ENCODE measurements at regions not wholly inside any gene's neighbourhood (a gene's known extent, or its start where the extent isn't known, plus 50 kb on each side); places are given as distances from the start of the nearest gene placed in this dataset.

DNA sequence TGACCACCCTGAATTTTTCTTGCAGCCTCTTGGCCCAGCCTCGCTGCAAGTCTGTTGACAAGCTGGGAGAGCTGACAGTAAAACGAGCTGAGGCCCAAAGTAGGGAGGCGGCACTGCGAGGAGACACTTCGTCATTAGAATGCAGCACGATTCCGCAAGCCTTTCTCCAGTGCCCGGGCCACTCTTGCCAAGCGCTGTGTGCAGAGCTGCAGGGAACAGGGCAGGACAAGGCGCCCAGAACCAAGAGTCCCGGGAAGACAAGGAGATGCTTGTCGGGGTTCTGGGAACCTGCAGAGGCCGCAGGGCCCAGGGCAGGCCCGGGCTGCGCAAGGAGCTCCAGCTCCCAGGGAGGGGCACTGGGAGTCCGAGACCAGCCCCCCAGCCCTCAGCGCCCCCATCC lies 187.1 kb downstream of the BCOR start:
- DNase-seq: no peak

DNA sequence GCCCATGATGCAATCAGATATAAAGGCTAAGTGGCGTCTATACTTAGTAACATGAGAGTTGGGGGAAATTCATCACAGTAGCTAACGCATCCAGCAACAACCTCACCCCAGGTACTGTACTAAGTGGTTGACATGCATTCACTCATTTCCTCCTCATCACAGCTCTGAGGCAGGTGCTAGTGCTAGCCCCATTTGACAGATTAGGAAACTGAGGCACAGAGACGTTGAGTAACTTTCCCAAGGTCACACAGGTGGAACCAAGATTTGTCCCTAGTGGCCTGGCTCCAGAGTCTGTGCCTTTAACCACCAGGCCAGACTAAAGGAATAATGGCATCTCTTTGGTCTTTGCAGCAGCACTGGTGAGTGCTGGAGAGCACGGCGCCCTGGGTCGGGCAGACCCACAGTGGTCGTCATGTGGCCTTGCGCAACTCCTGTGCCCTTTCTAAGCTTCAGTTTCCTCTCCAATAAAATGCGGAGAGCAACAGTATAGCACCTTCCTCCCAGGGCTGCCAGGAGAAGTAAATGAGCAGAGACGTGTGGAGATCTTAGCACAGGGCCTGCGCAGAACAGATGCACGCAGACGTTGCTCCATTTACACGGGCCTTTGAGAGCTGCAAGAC lies 186.4 kb downstream of the BCOR start:
- DNase-seq: no peak

DNA sequence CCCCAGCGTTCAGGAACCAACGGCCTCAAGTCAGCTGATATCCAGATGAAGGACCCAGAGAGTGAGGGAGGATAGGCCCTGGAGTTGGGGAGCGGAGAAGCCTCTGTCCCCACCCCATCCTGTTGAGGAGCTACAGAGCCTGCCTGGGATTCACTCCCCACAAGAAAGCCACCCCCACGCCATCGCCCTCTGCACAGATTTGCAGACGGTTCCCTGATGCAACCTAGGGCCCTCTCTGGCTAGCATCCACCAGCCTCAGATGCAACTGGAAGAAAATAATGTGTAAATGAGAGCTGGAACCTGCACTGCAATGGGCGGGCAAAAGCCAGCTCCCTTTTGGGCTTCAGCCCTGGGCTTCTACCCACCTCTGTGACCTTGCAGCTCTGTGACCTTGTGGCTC lies 185.6 kb downstream of the BCOR start:
- DNase-seq: no peak

DNA sequence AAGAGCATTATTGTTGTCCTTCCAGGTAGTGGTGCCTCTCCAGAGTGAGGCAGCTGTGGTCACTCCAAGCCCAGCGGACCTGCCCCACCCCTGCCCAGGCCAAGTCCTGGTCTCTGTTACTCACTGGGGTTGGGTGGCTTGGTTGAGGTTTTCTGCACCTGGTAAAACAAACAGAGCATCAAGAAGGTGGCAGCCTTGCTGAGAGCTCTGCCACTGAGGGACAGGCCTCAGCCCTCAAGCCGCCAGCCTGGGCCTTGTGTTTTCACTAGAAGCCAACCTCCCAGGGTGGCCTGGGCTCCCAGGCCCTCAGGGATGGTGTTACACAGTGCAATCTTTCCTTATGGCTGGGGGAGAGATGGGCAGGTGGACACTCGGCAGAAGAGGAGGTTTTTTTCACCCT lies 182.7 kb downstream of the BCOR start:
- no peak for DNase-seq

DNA sequence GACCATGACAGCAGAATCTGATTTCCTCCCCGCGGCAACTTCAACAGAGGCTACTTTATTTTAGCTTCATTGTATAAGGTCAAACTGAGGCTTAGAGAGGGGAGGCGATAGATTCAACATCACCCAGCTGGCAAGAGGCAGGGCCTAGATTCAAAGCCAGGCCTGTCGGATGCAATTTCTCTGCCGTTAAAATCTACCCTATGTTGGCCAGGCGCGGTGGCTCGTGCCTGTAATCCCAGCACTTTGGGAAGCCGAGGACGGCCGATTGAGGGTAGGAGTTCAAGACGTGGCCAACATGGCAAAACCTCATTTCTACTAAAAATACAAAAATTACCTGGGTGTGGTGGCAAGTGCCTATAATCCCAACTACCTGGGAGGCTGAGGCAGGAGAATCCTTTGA lies 182.2 kb downstream of the BCOR start:
- DNase-seq: no peak

DNA sequence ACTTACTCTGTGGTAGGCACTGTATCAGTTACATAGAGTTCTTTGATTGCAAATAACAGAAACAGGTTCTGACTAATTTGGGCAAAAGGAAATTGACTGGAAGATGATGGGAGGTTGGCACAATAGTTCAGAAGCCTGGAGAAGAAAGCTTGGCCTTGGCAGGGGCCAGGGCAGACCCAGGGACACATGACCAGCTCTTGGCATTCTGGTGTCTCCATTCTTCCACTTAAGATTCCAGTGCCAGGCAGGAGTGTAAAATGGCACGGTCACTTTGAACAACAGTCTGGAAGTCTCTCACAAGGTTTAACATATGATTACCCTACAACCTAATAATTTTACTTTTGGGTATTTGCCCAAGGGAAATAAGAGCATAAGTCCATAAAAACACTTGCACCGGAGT lies 175.9 kb downstream of the BCOR start:
- no peak for DNase-seq

DNA sequence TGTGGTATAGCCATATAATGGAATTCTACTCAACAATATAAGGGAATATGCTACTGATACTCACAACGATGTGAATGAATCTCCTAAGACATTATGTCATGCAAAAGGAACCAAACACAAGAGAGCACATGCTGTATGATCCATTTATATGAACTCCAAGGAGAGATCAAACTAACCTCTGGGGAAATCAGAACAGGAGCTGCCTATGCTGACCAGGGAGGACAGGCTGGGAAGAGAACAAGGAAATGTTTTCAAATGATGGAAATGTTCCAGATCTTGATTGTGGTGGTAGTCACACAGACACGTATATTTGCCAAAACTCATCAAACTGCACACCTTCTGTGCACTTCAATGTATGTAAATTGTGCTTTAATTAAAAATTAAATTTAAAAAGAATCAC lies 175.3 kb downstream of the BCOR start:
- no peak for DNase-seq

DNA sequence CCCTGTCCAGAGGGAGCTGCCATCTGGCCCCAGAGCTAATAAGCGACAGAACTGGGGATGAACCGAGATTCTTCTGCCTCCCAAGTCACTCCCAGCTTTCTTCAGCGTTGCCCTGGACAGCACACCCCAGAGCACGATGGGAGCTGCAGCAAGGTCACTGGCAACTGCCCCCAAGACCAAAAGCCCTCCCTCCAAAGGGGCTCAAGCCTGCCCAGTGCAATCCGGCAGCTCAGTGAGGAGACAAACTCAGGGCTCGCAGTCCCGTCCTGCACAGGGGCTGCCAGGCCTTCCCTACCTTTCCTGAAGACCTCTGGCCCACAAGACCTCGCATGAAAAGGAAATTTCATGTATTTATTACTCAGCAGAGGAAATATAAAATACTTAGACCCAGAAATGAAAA lies 174.8 kb downstream of the BCOR start:
- no peak for DNase-seq

DNA sequence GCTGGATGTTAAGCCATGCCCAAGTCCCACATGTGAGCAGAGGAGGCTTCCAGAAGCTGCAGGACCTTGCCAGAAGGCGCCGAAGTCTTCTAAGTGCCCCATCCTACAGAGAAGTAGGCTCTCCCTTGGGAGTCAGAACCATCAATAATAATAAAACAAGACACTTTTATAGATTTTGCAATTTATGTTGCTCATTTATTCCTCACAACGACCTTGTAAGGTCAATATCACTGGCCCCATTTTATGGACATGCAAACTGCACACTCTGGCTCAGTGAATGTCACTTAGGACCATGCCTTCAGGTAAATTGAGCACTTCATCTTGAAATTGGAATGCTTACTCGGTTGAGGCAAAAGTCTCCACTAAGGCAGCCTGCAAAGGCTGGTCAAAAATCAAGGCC lies 170.4 kb downstream of the BCOR start:
- no peak for DNase-seq

DNA sequence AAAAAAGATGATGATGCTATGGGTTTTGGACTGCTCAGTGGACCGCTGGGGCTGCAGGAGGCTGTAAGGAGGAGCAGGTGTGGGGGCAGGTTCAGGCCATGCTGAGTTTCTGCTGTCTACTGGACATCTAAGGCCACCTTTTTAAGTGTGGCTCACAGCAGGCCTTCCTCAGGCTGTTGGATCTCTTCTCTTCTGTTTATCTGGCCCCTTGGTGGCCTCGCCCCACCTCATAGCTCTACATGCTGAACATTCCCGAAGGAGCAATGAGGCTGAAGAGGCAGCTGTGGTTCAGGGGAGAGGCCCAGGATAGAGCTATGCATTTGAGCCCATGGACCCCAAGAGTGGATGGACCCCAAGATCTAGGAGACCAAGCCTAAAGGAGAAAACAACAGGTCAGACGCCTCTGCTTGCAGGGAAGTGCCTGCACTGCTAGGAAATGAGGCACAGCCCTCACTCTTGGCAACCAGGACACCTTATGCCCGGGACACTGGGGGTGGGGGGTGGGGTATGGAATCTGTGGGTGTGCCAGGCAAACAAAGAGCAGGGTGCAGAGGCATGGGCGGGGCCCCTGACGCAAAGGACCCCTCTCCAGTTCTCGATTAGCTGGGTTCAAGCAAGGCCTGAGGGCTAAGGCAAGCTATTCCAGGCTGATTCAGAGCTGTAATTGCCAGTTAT lies 168.9 kb downstream of the BCOR start:
- no peak for DNase-seq

DNA sequence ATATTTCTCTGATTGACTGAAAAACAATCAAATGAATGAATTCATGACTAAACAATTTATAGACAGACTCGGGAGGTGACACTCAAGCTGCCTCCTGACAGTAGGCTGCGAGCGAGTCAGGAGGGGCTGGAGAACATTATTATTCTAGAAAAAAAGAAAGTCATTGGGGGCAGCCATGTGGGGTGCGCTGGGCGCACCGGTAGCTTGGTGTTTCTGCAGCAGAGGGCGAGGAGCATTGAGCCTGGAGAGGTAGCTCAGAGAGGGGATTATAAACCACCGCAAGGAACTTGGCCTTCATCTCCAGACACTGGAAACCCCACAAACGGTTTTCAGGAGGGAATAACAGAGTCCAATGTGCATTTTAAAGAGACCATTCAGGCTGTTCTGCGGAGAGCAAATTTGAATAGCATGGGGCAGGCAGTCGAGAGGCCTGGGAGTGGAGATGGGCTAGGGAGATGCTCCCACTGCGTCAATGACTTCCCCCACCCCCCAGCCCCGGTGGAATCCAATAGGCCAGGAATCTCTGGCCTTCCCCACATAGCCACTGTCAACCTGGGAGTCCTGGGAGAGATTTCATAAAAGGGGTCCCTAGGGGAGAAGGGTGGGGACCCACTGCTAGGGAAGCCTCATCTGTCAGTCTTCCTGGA lies 168.3 kb downstream of the BCOR start:
- no peak for DNase-seq

DNA sequence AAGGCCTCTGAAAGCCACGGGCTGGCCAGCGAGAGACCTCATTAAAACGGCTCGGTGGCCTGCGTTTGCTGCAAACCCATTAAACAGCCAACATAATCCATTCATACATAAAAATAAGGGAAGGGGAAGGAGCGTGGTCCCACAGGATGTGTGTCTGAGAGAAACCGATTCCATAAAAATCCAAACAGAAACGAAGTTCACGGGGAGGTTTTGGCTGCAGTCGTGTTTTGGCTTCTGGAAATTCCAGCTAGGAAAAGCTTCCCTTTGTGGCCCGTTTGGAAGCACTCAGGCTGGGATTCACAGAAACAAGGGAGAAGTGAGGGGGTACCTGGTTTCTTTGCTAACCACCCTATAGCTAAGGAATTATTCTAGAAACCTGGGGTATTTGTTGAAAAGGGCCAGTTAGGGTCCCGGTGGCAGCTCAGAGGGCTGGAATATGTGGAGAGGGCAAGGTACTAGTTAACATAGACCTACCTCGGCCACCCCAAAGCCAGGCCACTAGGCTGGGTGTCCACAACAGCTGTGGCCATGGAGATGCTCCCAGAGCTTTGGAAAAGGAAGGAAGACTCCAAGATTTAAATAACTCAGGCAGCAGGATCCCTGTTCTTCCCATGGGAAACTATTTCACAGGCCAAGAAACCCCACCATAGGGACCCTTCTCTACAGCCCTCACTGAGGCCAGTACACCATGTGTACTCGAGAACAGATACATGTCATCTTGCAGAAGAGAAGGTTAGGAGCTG lies 166.8 kb downstream of the BCOR start:
- DNase-seq: no peak

DNA sequence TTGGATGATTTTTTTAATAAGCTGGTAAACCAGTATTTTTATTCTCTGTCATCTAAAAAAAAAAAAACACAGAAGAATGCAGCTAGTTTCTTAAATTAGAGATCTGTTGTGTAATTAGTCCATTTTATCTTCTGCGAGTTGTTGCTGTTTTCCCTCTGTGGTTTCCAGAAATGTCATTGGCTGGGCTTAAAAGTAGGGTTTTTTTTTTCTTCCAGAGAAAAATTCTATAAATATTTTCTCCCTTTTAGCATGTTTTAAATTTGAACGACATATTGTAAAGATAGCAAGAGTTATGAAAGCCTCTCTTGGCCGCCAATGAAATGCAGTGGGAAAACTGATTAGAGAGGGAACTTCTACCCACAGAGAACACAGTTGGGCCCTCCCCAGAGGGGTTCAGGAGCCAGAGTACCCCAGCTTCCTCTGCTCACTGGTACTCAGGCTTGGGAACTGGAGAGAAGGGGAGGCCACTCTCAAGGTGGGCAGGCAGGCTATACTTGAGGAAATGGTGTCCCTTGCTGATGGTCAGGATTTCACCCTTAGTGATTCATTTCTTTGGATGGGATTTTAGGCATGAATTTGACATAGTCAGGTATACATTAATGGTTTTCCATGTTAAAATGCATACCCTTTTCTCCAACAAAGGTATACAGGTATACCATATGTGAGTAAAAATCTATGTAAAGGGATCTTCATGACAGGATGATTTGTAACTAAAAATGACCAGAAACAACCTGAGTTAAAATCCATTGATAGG lies 166.1 kb downstream of the BCOR start:
- no peak for DNase-seq

DNA sequence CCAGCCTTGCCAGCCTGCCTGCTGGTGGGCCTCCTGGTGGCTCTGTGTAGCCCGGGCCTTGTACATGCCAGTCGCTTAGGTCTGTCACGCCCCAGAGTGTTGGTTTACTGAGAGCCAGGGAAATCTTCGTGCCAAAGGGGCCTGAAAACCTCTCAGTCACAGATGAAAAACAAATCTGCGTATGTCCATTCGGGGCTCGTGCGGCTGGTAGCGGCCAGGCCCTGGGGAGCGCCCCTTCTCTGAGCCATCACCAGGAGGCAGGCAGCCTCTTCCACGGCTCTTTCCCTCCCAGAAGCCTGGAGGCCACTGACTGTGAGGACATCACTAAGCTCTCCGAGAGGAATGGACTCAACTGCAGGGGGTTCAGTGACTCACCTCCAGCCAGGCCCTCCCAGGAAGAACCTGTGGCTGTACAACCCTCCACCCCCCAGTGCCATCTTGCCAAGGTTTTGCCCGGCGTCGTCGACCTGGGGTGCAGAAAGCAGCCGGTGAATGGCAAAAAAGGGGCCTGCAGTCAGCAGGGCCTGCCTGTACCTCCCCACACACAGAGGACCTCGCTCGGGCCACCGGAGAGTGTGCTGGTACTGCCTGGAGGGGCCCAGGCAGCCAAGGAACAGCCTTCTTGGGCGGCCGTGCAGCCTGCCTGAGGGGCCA lies 162.2 kb downstream of the BCOR start:
- no peak for DNase-seq

DNA sequence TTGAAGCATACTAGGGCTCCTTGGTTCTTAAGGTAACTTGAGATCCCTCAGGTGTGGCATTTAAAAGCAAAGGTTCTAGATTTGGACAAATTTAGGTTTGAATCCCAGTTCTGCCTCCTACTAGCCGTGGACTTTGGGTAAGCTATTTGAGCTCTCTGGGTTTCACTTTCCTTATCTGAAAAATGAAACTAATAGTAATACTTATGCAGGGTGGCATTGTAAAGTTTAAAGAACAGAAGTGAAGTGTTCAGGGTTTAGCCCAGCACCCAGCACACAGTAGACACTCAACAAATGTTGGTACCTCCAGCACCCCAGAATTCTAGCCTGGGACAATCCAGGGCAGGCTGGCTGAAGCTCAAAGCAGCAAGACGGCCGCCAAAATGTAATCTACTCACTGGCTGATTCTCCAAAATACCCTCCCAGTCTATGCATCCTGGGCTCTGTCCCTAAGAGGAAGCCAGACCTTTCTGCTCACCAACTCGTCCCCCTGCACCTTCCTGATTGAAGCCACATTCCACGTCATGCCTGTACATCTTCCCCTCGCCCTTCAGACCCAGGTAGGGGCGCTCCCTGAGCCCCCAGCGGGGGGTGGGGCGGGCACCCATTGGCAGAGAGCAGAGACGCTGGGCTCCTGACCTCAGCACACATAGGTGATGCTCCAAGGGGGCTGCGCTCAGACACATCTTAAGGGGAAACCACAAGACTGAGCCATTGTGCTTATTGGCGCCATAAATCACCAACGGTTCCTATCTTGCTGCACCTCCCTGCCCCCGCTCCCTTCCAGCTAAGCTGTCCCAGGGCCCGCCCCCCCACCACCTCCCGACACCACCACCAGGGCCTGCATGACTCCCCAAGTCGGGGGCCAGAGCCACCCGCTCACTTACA lies 160.6 kb downstream of the BCOR start:
- DNase-seq: no peak

DNA sequence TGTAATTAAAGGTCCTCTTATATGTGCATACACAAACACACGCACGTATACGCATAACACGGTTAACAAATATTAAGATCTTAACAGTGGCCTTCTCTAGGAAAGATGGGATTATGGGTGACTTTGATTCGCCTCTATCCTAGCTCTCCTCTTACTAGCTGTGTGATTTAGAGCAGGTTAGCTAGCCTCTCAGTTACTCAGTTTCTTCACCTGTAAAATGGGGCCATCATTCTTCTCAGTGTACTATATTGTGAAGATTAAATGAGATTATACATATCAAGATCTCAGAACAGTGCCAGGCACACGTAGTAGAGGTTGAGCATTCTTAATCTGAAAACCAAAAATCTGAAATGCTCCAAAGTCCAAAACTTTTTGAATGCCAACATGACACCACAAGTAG lies 159.3 kb downstream of the BCOR start:
- no peak for DNase-seq

DNA sequence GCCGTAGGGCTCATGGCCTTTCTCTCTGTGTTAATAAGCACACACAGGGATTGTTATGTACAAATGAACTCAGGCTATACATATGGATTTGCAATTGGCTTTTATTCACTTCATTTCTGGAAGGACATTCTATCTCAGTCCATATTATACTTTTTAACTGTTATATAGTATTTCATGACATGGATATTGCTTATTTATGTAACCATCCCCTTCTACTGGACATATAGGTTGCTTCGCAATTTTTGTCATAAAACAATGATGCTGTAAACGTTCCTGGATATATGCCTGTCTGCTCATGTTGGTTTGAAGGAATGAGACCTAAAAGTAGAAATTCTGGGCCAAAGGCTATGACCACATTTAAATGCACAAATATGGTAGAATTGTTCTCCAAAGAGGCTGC lies 158.1 kb downstream of the BCOR start:
- no peak for DNase-seq

DNA sequence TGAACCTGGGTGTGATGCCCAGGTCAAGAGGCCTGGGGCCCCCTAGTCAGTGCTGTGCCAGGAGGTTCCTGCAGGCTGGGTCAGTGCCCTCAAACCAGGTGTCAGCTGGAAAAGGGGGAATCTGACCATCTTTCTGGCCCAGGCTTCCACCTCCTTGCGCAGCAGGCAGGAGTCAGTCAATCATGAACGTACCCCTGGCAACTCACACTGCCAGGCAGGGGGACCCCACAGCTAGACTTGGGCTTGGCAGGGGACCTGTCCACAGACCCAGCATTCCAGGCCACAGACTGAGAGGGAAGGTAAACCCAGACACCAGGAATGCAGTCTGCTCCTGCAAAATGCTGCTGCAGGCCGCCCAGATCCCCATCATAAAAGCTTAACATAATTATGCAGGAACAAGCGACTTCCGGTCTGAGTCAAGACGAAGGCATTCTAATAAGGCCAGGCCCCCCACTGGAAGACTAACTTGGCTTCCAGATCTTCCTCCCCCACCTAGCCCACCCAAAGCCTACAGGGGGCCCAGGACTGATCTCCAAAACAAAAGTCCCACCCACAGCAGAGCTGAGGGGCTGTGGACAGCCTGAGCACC lies 156.3 kb downstream of the BCOR start:
- DNase-seq: no peak

DNA sequence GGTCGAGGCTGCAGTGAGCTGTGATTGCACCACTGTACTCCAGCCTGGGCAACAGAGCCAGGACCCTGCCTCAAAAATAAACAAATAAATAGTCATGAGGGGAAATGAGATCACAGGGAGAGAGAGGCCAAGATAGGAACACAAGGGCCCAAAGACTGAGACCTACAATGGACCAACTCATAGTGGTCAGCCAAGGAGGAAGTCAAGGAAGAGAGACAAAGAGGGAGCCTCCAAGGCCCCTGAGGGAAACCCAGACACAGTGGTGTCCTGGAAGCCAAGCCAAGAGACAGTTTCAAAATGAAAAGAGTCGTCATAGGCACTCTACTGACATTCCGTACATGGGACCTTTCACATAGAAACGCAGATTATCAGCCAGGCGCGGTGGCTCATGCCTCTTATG lies 153.3 kb downstream of the BCOR start:
- DNase-seq: no peak

DNA sequence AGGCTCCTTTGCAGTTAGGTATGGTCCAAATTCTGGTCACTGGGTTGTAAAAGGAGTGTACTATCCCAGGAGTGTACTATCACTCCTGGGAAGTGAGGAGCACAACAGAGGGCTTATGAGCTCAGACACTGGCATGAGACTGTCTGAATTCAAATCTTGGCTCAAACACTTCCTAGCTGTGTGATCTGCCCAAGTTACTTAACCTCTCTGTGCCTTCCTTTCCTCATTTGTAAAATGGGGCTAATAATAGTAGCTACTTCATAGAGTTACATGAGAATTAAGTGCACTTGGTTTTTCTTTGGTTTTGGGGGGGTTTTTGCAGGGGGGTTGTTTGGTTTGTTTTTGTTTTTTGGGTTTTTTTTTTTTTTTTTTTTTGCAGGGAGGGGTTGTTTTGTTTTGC lies 152.0 kb downstream of the BCOR start:
- no peak for DNase-seq

DNA sequence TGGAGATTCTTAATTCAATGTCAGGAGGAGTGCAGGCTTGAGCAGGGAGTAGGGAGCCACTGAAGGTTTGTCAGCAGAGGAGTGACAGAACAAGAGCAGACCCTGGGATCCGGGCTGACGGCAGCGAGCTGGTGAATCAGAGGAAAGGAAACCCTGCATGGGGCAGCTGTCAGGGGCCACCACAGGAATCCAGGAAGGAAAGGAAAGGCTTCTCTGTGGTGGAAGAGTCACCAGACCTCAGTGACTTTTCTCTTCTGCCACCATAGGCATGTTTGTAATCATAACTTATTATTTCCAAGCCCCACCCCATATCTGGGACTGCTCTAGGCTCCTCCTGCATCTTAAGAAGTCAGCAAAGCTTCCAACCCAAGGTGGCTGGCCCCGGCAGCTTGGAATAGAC lies 150.9 kb downstream of the BCOR start:
- DNase-seq: no peak
